ENCODE measurements at regions not wholly inside any gene's neighbourhood (a gene's known extent, or its start where the extent isn't known, plus 50 kb on each side); places are given as distances from the start of the nearest gene placed in this dataset.

DNA sequence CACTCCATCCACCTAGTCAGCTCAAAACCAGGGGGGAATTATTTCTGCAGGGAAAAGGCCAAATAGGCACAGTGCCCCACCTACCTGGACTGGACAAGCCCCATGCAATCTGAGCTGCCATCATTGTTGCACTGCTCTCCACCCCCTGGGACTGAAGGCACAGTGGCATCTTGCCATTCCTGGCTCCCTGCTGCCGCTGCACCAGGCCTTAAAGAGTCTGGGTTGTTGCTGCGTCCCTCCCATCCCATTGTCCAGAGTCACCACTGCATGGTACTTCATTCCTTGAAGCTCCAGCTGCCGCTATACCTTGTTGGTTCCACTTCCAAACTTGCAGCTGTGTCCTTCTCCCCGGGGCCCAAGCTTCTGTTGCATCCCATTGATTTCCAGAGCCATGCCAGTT is 629.7 kb downstream of the STIM2 start:
- DNase-seq (ENCODE audit: low read depth, low spot score): no peak

GRCh38 chr4:27490766-27491165 is 630.1 kb downstream of the STIM2 start:
- no peak for DNase-seq (ENCODE audit: low read depth, low spot score)

DNA sequence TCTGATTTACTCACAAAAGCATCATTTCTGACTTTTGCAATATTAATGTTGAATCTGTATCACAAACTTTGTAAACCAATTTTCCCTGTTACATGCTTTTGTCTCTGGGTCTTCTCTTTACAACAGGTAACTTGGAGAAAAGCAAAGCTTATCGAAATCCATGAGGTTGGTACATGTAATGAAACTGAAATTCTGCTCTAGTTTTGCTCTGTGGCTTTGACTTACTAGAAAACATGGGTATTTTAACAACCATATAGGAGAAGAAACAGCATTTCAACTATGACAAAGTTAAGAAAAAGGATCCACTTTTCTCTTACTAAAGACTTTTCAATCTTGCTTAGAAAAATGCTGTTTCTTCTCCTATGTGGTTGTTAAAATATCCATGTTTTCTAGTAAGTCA is 645.8 kb downstream of the STIM2 start:
- no peak for DNase-seq (ENCODE audit: low read depth, low spot score)

DNA sequence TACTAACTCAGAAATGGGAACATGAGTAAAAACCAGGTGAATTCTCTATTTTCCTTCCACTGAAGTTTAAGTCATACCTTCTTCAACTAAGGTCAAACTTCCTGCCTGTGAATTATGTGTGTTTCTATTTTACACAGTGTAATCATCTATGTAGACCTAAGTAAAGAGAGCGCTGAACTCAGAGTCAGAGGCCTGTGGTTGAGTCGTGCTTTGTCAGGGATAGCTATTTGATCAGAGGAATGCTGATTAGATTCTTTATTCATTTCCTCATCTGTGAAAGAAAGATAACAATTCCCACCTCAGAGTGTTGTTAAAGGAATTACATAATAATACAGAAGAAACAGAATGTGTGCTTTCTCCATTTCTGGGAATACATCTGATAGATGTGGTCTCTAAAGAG is 654.1 kb downstream of the STIM2 start:
- DNase-seq (ENCODE audit: low read depth, low spot score): no peak

GRCh38 chr4:27515140-27515539 is 654.5 kb downstream of the STIM2 start:
- DNase-seq (ENCODE audit: low read depth, low spot score): no peak

DNA sequence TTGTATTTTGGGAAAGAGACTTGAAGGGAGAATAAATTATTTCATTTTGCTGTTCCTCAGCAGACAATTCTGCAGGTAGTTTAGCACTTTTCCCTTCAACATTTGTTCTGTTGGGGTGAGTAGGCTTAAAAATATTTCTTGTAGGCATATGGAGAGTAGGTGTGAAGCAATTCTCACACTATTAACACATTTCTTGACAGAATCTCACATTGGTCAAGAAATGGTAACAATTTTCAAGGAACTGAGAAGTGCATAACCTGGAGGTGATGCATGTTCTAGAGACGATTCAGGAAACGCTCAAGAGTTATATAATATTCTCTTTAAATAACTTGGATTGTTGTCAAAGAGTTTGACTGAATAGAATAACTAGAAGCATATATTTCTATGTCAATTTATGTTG is 658.2 kb downstream of the STIM2 start:
- DNase-seq (ENCODE audit: low read depth, low spot score): no peak

GRCh38 chr4:27524224-27524623 is 663.6 kb downstream of the STIM2 start:
- DNase-seq (ENCODE audit: low read depth, low spot score): no peak

DNA sequence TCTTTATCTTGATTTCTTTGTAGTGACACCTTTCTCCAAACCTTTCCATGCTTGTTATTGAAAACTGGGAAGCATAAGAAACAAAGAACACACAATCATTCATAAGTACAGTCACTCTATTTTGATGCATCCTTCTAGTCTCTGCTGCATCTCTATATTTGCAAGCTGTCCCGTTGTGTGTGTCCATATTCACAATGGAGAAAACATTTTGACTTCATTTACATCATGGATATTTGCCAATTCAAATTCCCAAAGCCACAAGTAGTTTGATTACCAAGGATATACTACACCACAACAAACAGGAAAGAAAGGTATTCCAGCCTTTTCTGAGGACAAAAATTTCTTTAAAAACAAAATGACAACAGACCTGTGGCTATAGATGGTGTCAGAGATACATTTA is 673.8 kb downstream of the STIM2 start:
- DNase-seq (ENCODE audit: low read depth, low spot score): no peak

DNA sequence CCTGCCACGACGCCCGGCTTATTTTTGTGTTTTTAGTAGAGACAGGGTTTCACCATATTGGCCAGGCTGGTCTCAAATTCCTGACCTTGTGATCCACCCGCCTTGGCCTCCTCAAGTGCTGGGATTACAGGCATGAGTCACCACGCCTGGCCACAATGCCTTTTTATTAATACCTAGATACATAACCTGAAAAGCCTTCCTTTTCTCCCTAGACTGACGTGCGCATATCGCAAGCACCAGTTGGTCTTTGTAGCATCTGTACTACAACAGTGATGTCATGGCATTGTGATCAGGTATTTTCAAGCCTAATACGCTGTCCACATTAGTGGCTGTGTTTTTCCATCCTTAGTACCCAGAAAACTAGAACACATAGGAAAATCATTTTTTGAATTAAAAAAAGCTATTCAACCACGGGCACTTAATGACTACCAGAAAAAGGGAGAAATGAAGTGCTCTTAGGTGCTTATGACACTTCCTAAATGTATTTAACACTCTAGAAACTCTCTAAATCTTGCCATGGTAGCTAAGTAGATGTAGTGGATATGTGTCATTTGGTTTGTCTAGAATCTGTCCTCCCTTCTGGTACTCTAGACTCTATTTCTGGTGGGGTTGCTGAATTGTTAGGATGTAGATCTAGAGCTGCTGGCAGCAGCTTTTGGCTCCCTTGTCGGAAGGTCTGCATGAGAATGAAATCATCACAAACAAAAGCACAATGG is 707.8 kb downstream of the STIM2 start:
- DNase-seq (ENCODE audit: low read depth, low spot score): no peak

GRCh38 chr4:27568952-27569319 is 708.3 kb downstream of the STIM2 start:
- DNase-seq (ENCODE audit: low read depth, low spot score): no peak

DNA sequence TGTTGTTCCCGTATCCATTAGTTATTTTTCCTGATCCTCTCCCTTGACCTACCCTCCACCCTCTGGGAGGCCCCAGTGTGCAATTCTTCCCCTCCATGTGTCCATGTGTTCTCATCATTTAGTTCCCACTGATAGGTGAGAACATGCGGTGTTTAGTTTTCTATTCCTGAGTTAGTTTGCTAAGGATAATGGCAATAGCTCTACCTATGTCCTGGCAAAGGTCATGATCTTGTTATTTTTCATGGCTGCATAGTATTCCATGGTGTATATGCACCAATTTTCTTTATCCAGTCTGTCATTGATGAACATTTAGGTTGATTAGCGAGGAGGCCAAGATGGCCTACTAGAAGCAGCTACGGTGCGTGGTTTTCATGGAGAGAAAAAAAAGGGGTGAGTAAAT is 714.1 kb downstream of the STIM2 start:
- DNase-seq (ENCODE audit: low read depth, low spot score): no peak

GRCh38 chr4:27577951-27578350 is 717.3 kb downstream of the STIM2 start:
- no peak for DNase-seq (ENCODE audit: low read depth, low spot score)

DNA sequence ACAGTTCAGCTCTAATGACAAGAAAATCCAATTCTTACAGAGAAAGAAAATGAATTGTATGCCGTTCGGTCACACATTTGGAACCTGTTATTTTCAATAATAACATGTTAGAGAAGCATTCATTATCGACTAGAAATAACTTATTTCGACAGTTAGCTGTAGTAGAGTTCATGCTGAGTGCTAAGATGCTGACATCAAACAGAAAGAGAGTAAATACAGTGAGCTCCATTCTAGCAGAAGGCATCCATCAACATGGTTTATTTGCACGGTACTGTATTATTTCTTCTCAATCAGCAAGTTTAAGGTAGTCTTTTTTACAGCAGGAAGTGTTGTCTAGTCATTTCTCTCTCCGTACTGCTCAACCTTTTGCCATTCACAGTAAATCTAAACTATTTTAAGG is 732.1 kb downstream of the STIM2 start:
- DNase-seq (ENCODE audit: low read depth, low spot score): no peak

GRCh38 chr4:27594922-27595321 is 734.3 kb downstream of the STIM2 start:
- DNase-seq (ENCODE audit: low read depth, low spot score): no peak

DNA sequence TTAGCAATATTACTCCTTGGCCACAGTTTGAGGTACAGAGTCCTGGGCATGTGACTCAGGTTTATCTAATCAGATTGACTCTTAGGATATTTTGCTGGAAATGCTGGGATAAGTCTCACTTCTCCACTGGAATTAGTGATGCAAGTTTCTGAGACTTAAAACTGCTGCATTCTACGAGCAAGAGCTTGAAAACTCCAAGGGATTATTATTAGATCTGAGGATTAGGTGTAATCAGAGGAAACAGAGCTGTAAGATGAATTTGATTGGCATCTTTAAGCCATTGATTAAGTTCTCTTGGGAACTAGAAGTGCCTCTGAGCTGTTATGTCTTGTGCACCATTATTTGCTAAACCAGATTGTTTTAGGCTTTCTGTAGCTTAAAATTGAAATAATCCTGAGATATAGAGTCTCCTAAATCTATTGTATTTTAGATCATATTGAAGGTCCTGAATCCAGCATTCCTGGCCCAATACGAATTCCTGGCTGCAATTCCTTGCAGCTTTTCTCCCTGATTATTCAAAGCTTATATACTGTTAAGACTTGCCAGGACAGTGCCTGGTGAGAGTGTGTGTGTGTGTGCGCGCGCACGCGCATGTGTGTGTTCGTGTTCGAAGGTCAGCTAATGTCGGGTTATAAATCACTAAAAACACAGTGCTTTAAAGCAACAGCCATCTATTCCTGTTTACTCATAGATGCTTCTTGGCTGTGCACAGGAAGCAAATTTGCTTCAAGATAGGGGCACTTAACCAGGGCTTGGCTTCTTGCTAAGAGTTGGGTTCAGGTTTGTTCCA is 735.1 kb downstream of the STIM2 start:
- DNase-seq (ENCODE audit: low read depth, low spot score): no peak

DNA sequence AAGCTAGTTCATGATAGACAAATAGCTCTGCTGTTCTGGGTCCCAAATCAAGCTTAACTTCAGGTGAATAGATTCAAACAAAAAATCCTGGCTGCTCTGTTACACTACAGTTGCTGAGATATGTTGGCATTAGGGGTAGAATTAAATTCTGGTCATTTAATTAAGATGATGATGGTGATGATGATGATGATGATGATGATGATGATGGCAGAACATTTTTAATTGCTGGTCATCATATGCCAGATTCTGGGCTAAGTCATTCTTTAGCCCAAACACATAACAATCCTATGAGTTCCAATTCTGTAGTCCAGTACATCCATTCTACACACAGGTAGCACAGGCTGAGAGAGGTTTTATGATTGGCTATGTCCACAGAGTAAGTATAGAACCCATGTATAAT is 741.5 kb downstream of the STIM2 start:
- no peak for DNase-seq (ENCODE audit: low read depth, low spot score)

GRCh38 chr4:27604692-27605091 is 744.1 kb downstream of the STIM2 start:
- DNase-seq (ENCODE audit: low read depth, low spot score): no peak

DNA sequence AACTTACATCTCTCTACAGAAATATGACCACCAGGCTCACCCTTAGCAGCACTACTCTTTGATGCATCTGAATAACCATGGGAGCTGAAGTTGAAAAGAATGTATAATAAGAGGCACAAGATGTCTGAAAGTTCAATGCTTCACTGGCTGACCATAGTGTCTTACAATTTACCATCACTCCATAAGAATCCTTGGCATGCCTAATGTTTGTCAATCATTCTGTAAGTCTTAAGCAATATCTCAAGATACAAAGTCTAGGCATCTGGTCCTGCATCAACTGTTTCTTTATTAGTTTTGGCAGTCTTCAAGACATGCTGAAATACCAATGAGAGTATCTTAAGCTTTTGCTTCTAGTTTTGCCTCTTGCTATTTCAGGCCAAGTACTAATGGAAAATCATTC is 755.5 kb downstream of the STIM2 start:
- DNase-seq (ENCODE audit: low read depth, low spot score): no peak

- DNase-seq (ENCODE audit: low read depth, low spot score): no peak
These were observed 758.8 kb downstream of the STIM2 start for GRCh38 chr4:27619435-27619834.

DNA sequence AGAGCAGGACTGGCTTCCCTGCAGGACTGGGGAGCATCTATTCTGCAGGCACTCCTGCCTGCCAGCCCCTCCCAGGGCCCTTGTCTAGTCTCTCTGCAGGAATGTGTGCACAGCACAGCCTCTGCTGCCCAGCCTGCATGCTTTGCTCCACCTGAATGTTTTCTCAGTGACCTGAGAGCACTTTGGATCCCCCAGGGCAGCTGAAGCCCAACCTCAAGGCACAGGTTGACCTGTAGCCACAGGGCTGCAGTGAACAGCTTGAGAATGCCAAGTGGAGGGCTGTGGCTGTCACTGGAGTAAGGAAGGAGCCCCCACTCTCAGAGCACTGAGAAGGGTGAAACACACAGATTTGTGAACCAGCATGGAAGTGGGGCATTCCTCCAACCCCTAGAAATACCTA is 760.2 kb downstream of the STIM2 start:
- no peak for DNase-seq (ENCODE audit: low read depth, low spot score)

DNA sequence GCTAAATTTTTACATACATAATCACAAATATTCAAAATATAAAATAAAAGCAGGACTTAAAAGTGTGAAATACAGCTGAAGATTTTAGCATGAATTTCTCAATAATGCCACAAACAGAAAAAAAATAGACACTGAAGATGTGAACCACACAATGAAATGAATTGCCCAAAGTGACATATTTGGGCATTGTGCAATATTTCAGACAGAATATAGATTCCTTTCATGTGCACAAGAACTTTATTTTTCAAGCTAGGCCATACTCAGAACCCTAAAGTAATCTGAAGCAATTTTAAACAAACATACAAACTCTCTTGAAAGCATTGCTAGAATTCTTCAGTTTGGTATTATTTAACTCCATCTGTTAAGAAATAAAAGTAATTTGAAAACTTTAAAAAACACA is 764.1 kb downstream of the STIM2 start:
- DNase-seq (ENCODE audit: low read depth, low spot score): no peak

GRCh38 chr4:27628609-27629008 is 768.0 kb downstream of the STIM2 start:
- no peak for DNase-seq (ENCODE audit: low read depth, low spot score)

- no peak for DNase-seq (ENCODE audit: low read depth, low spot score)
These were observed 769.0 kb downstream of the STIM2 start for GRCh38 chr4:27629532-27630225.

Data from smooth muscle cell of the brain vasculature (primary cell).